ENCODE measurements at regions not wholly inside any gene's neighbourhood (a gene's known extent, or its start where the extent isn't known, plus 50 kb on each side); places are given as distances from the start of the nearest gene placed in this dataset.
A peak's percentile ranks its signal among the peaks of the same experiment; 100 is the strongest.

GRCh38 chr12:67415473-67415872 lies 146.3 kb downstream of the CAND1 start:
- TF ChIP-seq, protein P1, sequence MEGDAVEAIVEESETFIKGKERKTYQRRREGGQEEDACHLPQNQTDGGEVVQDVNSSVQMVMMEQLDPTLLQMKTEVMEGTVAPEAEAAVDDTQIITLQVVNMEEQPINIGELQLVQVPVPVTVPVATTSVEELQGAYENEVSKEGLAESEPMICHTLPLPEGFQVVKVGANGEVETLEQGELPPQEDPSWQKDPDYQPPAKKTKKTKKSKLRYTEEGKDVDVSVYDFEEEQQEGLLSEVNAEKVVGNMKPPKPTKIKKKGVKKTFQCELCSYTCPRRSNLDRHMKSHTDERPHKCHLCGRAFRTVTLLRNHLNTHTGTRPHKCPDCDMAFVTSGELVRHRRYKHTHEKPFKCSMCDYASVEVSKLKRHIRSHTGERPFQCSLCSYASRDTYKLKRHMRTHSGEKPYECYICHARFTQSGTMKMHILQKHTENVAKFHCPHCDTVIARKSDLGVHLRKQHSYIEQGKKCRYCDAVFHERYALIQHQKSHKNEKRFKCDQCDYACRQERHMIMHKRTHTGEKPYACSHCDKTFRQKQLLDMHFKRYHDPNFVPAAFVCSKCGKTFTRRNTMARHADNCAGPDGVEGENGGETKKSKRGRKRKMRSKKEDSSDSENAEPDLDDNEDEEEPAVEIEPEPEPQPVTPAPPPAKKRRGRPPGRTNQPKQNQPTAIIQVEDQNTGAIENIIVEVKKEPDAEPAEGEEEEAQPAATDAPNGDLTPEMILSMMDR (IDR thresholded peaks at IDR 0.05; ENCODE audit: low read depth, low read length, poor library complexity, severe bottlenecking), result peak; percentile 43
- no peak for TF ChIP-seq EZH2phosphoT487 (IDR thresholded peaks at IDR 0.05; ENCODE audit: borderline replicate concordance, low read length)
